ENCODE measurements at regions not wholly inside any gene's neighbourhood (a gene's known extent, or its start where the extent isn't known, plus 50 kb on each side); places are given as distances from the start of the nearest gene placed in this dataset.

GRCh38 chr7:34603711-34604444 lies 54.1 kb upstream of the NPSR1 start:
- DNase-seq (ENCODE audit: low read depth): no peak
